Liver (tissue), 8 donors: ENCODE measurements at regions not wholly inside any gene's neighbourhood (a gene's known extent, or its start where the extent isn't known, plus 50 kb on each side); places are given as distances from the start of the nearest gene placed in this dataset.

ENCODE experiments used
- DNase-seq: peaks from one replicate; pipeline ENCODE4 v3.0.0-alpha.2; 2017; ENCODE audit warnings: low spot score
- H3K27ac ChIP-seq, 2 donors: one replicate each; pipeline ENCODE4 v1.7.0; 2013; ENCODE audit warnings: inconsistent platforms in 2 of 2, low read length in 2 of 2, control low read depth in 1 of 2, low read depth in 1 of 2, mild to moderate bottlenecking in 1 of 2
- H3K27me3 ChIP-seq, 4 donors: one replicate each; pipeline versions ENCODE4 v1.6.1 to v1.7.0; 2013; ENCODE audit warnings: low read length in 3 of 4, inconsistent platforms in 1 of 4, mild to moderate bottlenecking in 1 of 4, moderate library complexity in 1 of 4; ENCODE audit not compliant: control insufficient read depth in 4 of 4, insufficient read depth in 4 of 4
- H3K36me3 ChIP-seq, 4 donors: one replicate each; pipeline versions ENCODE4 v1.6.1 to v1.7.0; 2013; ENCODE audit warnings: low read length in 3 of 4, mild to moderate bottlenecking in 3 of 4, low read depth in 1 of 4, moderate library complexity in 1 of 4; ENCODE audit not compliant: control insufficient read depth in 4 of 4, insufficient read depth in 3 of 4
- H3K4me1 ChIP-seq, 4 donors: one replicate each; pipeline versions ENCODE4 v1.6.1 to v1.7.0; 2013; ENCODE audit warnings: low read length in 3 of 4, mild to moderate bottlenecking in 3 of 4, moderate library complexity in 1 of 4; ENCODE audit not compliant: control insufficient read depth in 4 of 4, insufficient read depth in 4 of 4
- H3K4me3 ChIP-seq, 3 donors: one replicate each; pipeline versions ENCODE4 v1.6.1 to v1.7.0; 2013; ENCODE audit warnings: low read length in 3 of 3, control low read depth in 1 of 3, low read depth in 1 of 3, mild to moderate bottlenecking in 1 of 3
- H3K9ac ChIP-seq, 2 donors: one replicate each; pipeline ENCODE4 v1.7.0; 2013; ENCODE audit warnings: low read length in 2 of 2, mild to moderate bottlenecking in 2 of 2, moderate library complexity in 2 of 2, control low read depth in 1 of 2, low read depth in 1 of 2
- H3K9me3 ChIP-seq, 4 donors: one replicate each; pipeline versions ENCODE4 v1.6.1 to v1.7.0; 2013; ENCODE audit warnings: low read length in 3 of 4; ENCODE audit not compliant: control insufficient read depth in 4 of 4
- ATF3 ChIP-seq: IDR thresholded peaks from 2 replicates; pipeline ENCODE4 v1.6.1; 2016; ENCODE audit warnings: antibody characterized with exemption
- CTCF ChIP-seq: fragments of 150-350 bp; IDR thresholded peaks from 2 replicates; pipeline ENCODE4 v1.5.1; 2017; ENCODE audit warnings: improper control_type of control experiment, low read depth, low read length; ENCODE audit not compliant: missing input control
- EGR1 ChIP-seq, 2 donors: IDR thresholded peaks; 2 replicates each; pipeline ENCODE4 v1.6.1; 2016 to 2018; ENCODE audit warnings: antibody characterized with exemption in 2 of 2, low read depth in 2 of 2
- FOXA2 ChIP-seq: IDR thresholded peaks from 2 replicates; pipeline ENCODE4 v1.6.1; 2016; ENCODE audit warnings: antibody characterized with exemption
- GABPA ChIP-seq, 2 donors: IDR thresholded peaks in 1 of 2; conservative IDR thresholded peaks in 1 of 2; 2 replicates each; pipeline ENCODE4 v1.6.1; 2016; ENCODE audit warnings: antibody characterized with exemption in 2 of 2, mild to moderate bottlenecking in 1 of 2, moderate library complexity in 1 of 2
- JUND ChIP-seq, 2 donors: IDR thresholded peaks; 2 replicates each; pipeline ENCODE4 v1.6.1; 2016; ENCODE audit warnings: antibody characterized with exemption in 2 of 2
- MAX ChIP-seq: IDR thresholded peaks from 2 replicates; pipeline ENCODE4 v1.6.1; 2016; ENCODE audit warnings: antibody characterized with exemption
- NR2F2 ChIP-seq: IDR thresholded peaks from 2 replicates; pipeline ENCODE4 v1.6.1; 2016; ENCODE audit warnings: antibody characterized with exemption
- RAD21 ChIP-seq, 2 donors: IDR thresholded peaks; 2 replicates each; pipeline ENCODE4 v1.6.1; 2016; ENCODE audit warnings: antibody characterized with exemption in 2 of 2, mild to moderate bottlenecking in 2 of 2
- REST ChIP-seq: IDR thresholded peaks from 2 replicates; pipeline ENCODE4 v1.6.1; 2016; ENCODE audit warnings: antibody characterized with exemption, mild to moderate bottlenecking
- RXRA ChIP-seq, 2 donors: IDR thresholded peaks; 2 replicates each; pipeline ENCODE4 v1.6.1; 2017 to 2018; ENCODE audit warnings: antibody characterized with exemption in 2 of 2, mild to moderate bottlenecking in 1 of 2
- SP1 ChIP-seq: IDR thresholded peaks from 2 replicates; pipeline ENCODE4 v1.6.1; 2018; ENCODE audit warnings: antibody characterized with exemption, mild to moderate bottlenecking
- TAF1 ChIP-seq: conservative IDR thresholded peaks from 2 replicates; pipeline ENCODE4 v1.6.1; 2016; ENCODE audit warnings: antibody characterized with exemption, mild to moderate bottlenecking
- YY1 ChIP-seq: IDR thresholded peaks from 2 replicates; pipeline ENCODE4 v1.6.1; 2016; ENCODE audit warnings: antibody characterized with exemption, mild to moderate bottlenecking
- WGBS: extraction: QIAGEN DNeasy Blood & Tissue Kit; methylation state at CpG from one replicate; pipeline ENCODE4 v1.1.7; 2013; 5-methylcytosine and 5-hydroxymethylcytosine counted together
- donor health status: healthy.
- donor health status: healthy.
- donor health status: healthy.
- donor health status: healthy.
- donor health status: healthy.

GRCh38 chr9:95679874-95680273, 163.1 kb upstream of the PTCH1 start:
- Histone ChIP-seq H3K27ac (no peak overlapping the region), H3K27me3 (peaks cover 0 to 2% (median 0%) of the 10 kb centered on the region in 4 donors), H3K4me1 (no peaks in the 10 kb centered on the region), H3K9ac (no peak overlapping the region), H3K4me3 (no peak overlapping the region), H3K9me3 (peaks cover 0 to 4% (median 0%) of the 10 kb centered on the region in 4 donors), H3K36me3 (no peaks in the 10 kb centered on the region)
- DNase-seq: no peak
- TF ChIP-seq GABPA (IDR thresholded peaks at IDR 0.05 in 1 of 2, conservative IDR thresholded peaks at IDR 0.05 in 1 of 2): no peak
- TF ChIP-seq FOXA2: no peak
- no peak for TF ChIP-seq YY1
- WGBS: 95% methylated on average over 8 of the region's 8 CpGs

- Histone ChIP-seq H3K4me1 (no peaks in the 10 kb centered on the region), H3K36me3 (no peaks in the 10 kb centered on the region), H3K4me3 (no peak overlapping the region), H3K9me3 (peaks cover 0 to 4% (median 0%) of the 10 kb centered on the region in 4 donors), H3K9ac (no peak overlapping the region), H3K27me3 (no peaks in the 10 kb centered on the region), H3K27ac (no peak overlapping the region)
- no peak for DNase-seq
- no peak for TF ChIP-seq FOXA2
- TF ChIP-seq RAD21 (IDR thresholded peaks at IDR 0.05): no peak
- TF ChIP-seq YY1: no peak
- no peak for TF ChIP-seq SP1
- TF ChIP-seq NR2F2: no peak
- no peak for TF ChIP-seq REST
- no peak for TF ChIP-seq TAF1
- no peak for TF ChIP-seq RXRA (IDR thresholded peaks at IDR 0.05)
- TF ChIP-seq EGR1 (IDR thresholded peaks at IDR 0.05; ENCODE audit: low read depth in 2 of 2): no peak
- TF ChIP-seq ATF3: no peak
- no peak for TF ChIP-seq JUND (IDR thresholded peaks at IDR 0.05)
- no peak for TF ChIP-seq MAX
- TF ChIP-seq CTCF: no peak
- 95% methylated on average over 2 of the region's 2 CpGs for WGBS
Observed at GRCh38 chr9:95678759-95679158, 162.0 kb upstream of the PTCH1 start.
